PC-9 (cell line): ENCODE measurements at regions not wholly inside any gene's neighbourhood (a gene's known extent, or its start where the extent isn't known, plus 50 kb on each side); places are given as distances from the start of the nearest gene placed in this dataset.

ENCODE experiments used
- CTCF ChIP-seq: fragments of 200-600 bp; sonication (generic); conservative IDR thresholded peaks from 2 replicates; pipeline ENCODE4 v1.6.1; 2017; ENCODE audit warnings: mixed run types, antibody characterized with exemption, mild to moderate bottlenecking, moderate library complexity
- EZH2 ChIP-seq: fragments of 200-600 bp; sonication (generic); IDR thresholded peaks from 2 replicates; pipeline ENCODE4 v1.8.0; 2017; ENCODE audit warnings: antibody characterized with exemption, low read depth

DNA sequence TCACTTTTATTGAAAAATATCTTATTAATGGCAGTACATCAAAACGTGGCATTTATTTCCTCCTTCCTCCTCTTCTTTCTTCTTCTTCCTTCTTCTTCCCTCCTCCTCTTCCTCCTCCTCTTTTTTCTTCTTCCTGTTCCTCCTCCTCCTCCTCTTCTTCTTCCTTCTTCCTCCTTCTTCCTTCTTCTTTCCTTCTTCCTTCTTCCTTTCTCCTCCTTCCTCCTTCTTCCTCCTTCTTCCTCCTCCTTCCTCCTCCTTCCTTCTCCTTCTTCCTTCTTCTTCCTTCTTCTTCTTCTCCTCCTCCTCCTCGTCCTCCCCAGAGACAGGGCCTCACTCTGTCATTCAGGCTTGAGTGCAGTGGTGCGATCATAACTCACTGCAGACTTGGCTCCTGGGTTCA is 457.2 kb downstream of the AEBP2 start:
- TF ChIP-seq CTCF: no peak
- no peak for TF ChIP-seq EZH2
